ENCODE measurements at regions not wholly inside any gene's neighbourhood (a gene's known extent, or its start where the extent isn't known, plus 50 kb on each side); places are given as distances from the start of the nearest gene placed in this dataset.

GRCh38 chr7:64429232-64429631 is 115.5 kb downstream of the ZNF736 start:
- POLR2A ChIA-PET = no interaction called here
- Histone ChIP-seq H2AFZ (ENCODE audit: low read length) (no peak overlapping the region), H3K36me3 (replicated peaks in 1 of 2; ENCODE audit: control insufficient read depth in 1 of 2, insufficient read depth in 2 of 2, low read length in 2 of 2) (no peaks in the 10 kb centered on the region), H3K4me3 (replicated peaks in 1 of 3; ENCODE audit: insufficient read depth in 1 of 3, low read depth in 2 of 3, low read length in 3 of 3) (no peak overlapping the region), H3K79me2 (ENCODE audit: insufficient read depth, low read length) (no peaks in the 10 kb centered on the region), H3K9ac (ENCODE audit: insufficient read depth, low read depth, low read length) (no peak overlapping the region), H3K27ac (ENCODE audit: extremely low read length, insufficient read depth, low read length) (no peak overlapping the region), H4K20me1 (ENCODE audit: insufficient read depth, low read length) (no peaks in the 10 kb centered on the region), H3K4me2 (ENCODE audit: low read depth, low read length) (no peak overlapping the region), H3K4me1 (ENCODE audit: insufficient read depth, low read length) (no peaks in the 10 kb centered on the region), H3K27me3 (ENCODE audit: control insufficient read depth in 1 of 2, insufficient read depth in 2 of 2, low read length in 2 of 2) (no peaks in the 10 kb centered on the region), H3K9me3 (ENCODE audit: low read length) (peaks cover 69% of the 10 kb centered on the region)
- intact Hi-C loops (cut with micrococcal nuclease; ENCODE audit: unreplicated experiment) = no loop called here
- no peak for FAIRE-seq
- 0% methylated on average over 1 of the region's 1 CpG for WGBS (ENCODE audit: low lambda C conversion rate)
- no peak for TF ChIP-seq REL (CRISPR knock-in tag; conservative IDR thresholded peaks at IDR 0.05)
- no peak for TF ChIP-seq TBL1XR1 (IDR thresholded peaks at IDR 0.05; ENCODE audit: borderline replicate concordance, low read length, partially characterized antibody)
- no peak for TF ChIP-seq NR2F2 (IDR thresholded peaks at IDR 0.05; ENCODE audit: borderline replicate concordance, low read depth)
- no peak for TF ChIP-seq BRF2 (CRISPR knock-in tag; IDR thresholded peaks at IDR 0.05)
- no peak for TF ChIP-seq ZNF407 (CRISPR knock-in tag; IDR thresholded peaks at IDR 0.05; ENCODE audit: not compliant biosample characterization)
- TF ChIP-seq BHLHE40 (IDR thresholded peaks at IDR 0.05; ENCODE audit: low read length) = no peak
- no peak for ATAC-seq
- no peak for DNase-seq (ENCODE audit: low spot score)
- no TSS peak for BruUV-seq (replicated peaks)
- CTCF ChIA-PET (ENCODE audit: low intra/inter-chr PET ratio, low total read pairs) = no interaction called here
- in situ Hi-C loops (cut with HindIII; ENCODE audit: extremely low pct_ligation_motif_present, low pct_unique_long_range_greater_than_20kb) = no loop called here
